ENCODE measurements at regions not wholly inside any gene's neighbourhood (a gene's known extent, or its start where the extent isn't known, plus 50 kb on each side); places are given as distances from the start of the nearest gene placed in this dataset.
"Not testable (repeated sequence)": the region's sequence is repeated elsewhere in the genome, so short reads cannot be mapped to it uniquely, and the experiment has no call there.

DNA sequence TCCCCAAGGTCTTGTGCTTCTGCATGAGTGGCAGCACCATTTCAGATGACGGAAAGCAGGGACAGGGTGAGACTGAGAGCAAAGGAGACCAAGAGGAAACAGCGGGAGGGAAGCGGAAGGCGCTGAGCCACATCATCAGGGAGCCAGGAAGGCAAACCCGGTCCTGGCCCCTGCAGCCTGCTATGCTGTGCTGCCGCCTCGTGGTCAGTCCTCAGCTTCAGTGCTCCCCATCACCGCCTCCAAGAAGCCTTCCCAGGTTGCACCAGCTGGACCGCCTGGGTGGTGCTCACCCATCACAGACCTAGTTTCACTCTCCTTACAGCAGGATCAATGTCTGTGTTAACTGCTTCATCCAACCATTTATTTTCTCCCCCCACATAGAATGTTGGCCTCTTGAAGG, 73.0 kb upstream of the PHF21B start:
- Histone ChIP-seq H3K9me3 (ENCODE audit: control insufficient read depth, insufficient read depth, low read depth, low read length) (peaks cover 4% of the 10 kb centered on the region; the same call in 1 of the 2 replicates), H3K9ac (ENCODE audit: low read length) (no peak overlapping the region), H3K27me3 (ENCODE audit: control insufficient read depth, insufficient read depth, low read length) (no peaks in the 10 kb centered on the region), H3K4me1 (ENCODE audit: control insufficient read depth, insufficient read depth, low read length) (peaks cover 4% of the 10 kb centered on the region), H3K4me3 (ENCODE audit: low read depth, low read length) (no peak overlapping the region), H3K27ac (ENCODE audit: low read depth, low read length) (no peak overlapping the region), H3K36me3 (ENCODE audit: control insufficient read depth, insufficient read depth, low read length) (no peaks in the 10 kb centered on the region)

DNA sequence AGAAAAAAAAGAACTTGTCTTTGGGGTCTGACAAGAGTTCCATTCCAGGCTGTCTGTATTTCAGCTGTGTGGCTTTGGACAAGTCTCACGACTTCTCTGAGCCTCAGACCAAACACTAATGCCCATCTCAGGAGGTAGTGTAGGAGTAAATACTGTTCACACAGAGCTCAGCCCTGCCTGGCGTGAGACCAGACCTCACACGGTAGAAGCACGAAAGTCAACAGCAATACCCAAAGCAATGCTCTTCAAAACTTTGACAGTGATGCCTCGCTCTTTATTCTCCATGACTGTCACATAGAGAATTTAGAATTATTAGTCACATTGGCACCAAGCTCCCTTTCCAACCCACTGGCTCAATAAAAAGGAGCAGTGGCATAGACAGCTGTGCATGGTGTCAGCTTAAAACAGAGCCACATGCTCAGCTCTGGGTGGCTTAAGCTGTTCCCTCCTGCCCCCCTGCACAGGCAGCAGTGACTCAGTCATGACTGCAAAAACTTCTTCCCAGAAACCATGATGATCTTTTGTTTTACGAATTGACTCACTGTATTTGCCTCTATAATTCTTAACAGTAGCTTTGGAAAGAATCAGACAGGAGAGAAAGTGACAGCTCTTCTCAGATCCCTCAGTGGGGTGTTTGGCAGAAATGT, 74.0 kb upstream of the PHF21B start:
- H3K4me3 ChIP-seq (ENCODE audit: low read depth, low read length) = no peak overlapping the region
- no peak overlapping the region for H3K27ac ChIP-seq (ENCODE audit: low read depth, low read length)
- H3K9me3 ChIP-seq (ENCODE audit: control insufficient read depth, insufficient read depth, low read depth, low read length) = peaks cover 4% of the 10 kb centered on the region; the same call in 1 of the 2 replicates
- H3K36me3 ChIP-seq (ENCODE audit: control insufficient read depth, insufficient read depth, low read length) = no peaks in the 10 kb centered on the region
- H3K27me3 ChIP-seq (ENCODE audit: control insufficient read depth, insufficient read depth, low read length) = no peaks in the 10 kb centered on the region
- H3K4me1 ChIP-seq (ENCODE audit: control insufficient read depth, insufficient read depth, low read length) = peaks cover 4% of the 10 kb centered on the region
- no peak overlapping the region for H3K9ac ChIP-seq (ENCODE audit: low read length)

DNA sequence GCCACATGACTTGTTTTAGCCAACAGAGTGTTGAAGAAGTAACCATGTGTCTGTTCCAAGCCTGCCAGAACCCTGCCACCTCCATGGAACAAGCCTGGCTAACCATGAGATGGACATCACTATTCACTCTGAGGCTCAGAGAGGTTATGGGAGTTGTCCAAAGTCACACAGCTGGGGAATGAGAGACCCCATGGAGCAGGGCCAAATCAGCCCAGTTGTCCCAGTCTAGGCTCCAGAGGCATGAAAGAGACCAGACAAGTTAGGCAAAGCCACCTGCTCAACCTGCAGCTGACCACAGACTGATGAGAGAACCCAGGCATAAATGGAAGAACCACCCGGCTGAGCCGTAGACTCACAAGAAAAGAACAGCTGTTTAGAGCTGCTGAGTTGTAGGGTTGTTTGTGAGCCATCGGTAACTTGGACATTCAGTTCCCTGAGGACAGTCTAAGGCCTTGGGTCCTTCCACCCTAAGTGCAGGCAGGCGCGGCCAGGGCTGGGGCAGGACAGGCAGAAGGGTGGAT, 74.7 kb upstream of the PHF21B start:
- peaks cover 4% of the 10 kb centered on the region; the same call in 1 of the 2 replicates for H3K9me3 ChIP-seq (ENCODE audit: control insufficient read depth, insufficient read depth, low read depth, low read length)
- H3K4me3 ChIP-seq (ENCODE audit: low read depth, low read length) = no peak overlapping the region
- H3K9ac ChIP-seq (ENCODE audit: low read length) = no peak overlapping the region
- H3K27me3 ChIP-seq (ENCODE audit: control insufficient read depth, insufficient read depth, low read length) = no peaks in the 10 kb centered on the region
- peaks cover 4% of the 10 kb centered on the region for H3K4me1 ChIP-seq (ENCODE audit: control insufficient read depth, insufficient read depth, low read length)
- no peaks in the 10 kb centered on the region for H3K36me3 ChIP-seq (ENCODE audit: control insufficient read depth, insufficient read depth, low read length)
- no peak overlapping the region for H3K27ac ChIP-seq (ENCODE audit: low read depth, low read length)

DNA sequence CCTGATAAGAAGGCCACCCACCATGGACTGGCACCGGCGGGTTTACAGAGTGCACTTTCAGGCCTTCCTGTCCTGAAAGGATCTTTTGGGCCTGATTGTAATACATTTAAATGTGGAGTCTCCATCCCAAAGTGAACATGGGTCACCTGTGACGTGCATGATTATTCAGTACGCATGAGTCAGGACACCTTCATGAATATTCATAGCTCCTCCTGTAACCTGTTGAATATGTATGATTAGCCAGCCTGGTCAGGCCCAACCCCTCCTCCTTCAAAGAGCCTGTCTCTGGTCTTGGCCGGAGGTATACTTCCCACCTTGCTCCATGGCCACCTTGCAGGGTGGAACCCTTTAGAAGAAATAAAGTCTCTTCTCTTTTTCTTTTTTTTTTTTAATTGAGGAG, 75.9 kb upstream of the NUP50 start:
- Histone ChIP-seq H3K4me3 (ENCODE audit: low read depth, low read length) (no peak overlapping the region), H3K27ac (ENCODE audit: low read depth, low read length) (no peak overlapping the region), H3K4me1 (ENCODE audit: control insufficient read depth, insufficient read depth, low read length) (peaks cover 14% of the 10 kb centered on the region), H3K36me3 (ENCODE audit: control insufficient read depth, insufficient read depth, low read length) (no peaks in the 10 kb centered on the region), H3K27me3 (ENCODE audit: control insufficient read depth, insufficient read depth, low read length) (no peaks in the 10 kb centered on the region), H3K9me3 (ENCODE audit: control insufficient read depth, insufficient read depth, low read depth, low read length) (no peaks in the 10 kb centered on the region), H3K9ac (ENCODE audit: low read length) (no peak overlapping the region)

DNA sequence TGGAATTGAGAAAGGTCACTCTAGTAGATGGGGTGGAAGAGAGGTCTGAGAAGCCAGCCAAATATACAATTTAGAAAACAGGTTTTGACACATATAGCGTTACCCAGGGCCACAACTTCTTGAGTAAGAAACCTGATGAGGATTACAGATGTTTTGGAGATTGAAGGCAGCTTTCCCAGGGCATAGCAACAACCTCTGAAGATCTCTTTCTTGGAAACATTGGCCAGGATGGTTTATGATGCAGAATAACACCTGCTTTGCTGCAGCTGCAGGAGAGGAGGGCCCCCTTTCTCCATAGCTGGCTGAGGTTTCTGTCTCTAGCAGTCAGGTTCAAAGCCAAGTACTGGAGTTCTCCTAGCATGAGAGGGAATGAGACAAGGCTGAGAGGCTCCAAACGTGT, 75.1 kb upstream of the NUP50 start:
- Histone ChIP-seq H3K9ac (ENCODE audit: low read length) (no peak overlapping the region), H3K27me3 (ENCODE audit: control insufficient read depth, insufficient read depth, low read length) (no peaks in the 10 kb centered on the region), H3K9me3 (ENCODE audit: control insufficient read depth, insufficient read depth, low read depth, low read length) (no peaks in the 10 kb centered on the region), H3K4me1 (ENCODE audit: control insufficient read depth, insufficient read depth, low read length) (peaks cover 14% of the 10 kb centered on the region), H3K27ac (ENCODE audit: low read depth, low read length) (no peak overlapping the region), H3K4me3 (ENCODE audit: low read depth, low read length) (no peak overlapping the region), H3K36me3 (ENCODE audit: control insufficient read depth, insufficient read depth, low read length) (no peaks in the 10 kb centered on the region)

DNA sequence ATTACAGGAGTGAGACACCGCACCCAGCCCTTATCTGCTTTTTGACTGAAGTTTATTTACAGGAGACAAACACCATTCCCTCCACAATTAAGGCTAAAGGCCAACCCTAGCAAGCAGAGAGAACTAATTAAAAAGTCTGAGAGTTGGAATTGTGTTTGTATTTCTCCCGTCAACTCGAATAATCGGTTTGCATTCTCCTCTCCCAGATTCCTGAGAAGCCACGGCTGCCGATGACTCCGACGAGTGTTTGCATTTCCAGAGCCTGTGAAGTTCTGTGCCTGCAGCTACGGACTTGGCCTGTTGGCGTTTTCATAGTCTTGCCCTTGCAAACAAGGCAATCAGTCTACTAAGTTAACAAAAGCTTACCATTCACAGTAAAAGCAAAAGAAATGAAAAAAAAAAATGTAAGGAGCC, 73.2 kb upstream of the NUP50 start:
- no peaks in the 10 kb centered on the region for H3K27me3 ChIP-seq (ENCODE audit: control insufficient read depth, insufficient read depth, low read length)
- no peak overlapping the region for H3K27ac ChIP-seq (ENCODE audit: low read depth, low read length)

DNA sequence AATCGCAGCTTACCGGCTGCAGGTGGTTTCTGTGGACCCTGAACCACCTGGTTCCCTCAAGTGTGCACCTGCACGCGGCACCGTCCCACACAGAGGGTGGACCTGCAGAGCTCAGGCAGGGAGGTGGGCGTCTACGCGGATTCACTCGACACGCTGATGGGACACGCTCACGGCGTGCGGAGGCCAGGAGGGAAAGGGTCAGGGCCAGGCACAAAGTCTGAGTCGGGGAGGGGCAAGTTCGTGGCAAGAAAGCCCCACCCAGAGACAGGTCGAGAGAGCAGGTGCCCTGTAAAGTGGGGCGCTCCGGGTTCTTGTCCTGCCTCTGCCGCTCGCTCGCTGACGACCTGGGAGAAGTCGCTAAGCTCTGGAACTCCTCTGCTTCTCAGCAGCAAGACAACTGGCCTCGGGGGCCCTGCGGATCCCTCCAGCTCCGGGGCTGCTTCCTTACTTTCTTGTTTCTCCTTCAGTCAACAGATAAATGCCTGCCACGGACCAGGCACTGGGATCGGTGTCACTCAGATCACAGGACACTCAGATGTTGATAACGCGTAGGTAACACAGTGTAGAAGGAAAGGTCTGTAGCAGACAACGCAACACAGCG, 72.4 kb upstream of the NUP50 start:
- no peak overlapping the region for H3K9ac ChIP-seq (ENCODE audit: low read length)
- H3K36me3 ChIP-seq (ENCODE audit: control insufficient read depth, insufficient read depth, low read length) = no peaks in the 10 kb centered on the region
- H3K27ac ChIP-seq (ENCODE audit: low read depth, low read length) = no peak overlapping the region
- H3K9me3 ChIP-seq (ENCODE audit: control insufficient read depth, insufficient read depth, low read depth, low read length) = no peaks in the 10 kb centered on the region
- no peaks in the 10 kb centered on the region for H3K27me3 ChIP-seq (ENCODE audit: control insufficient read depth, insufficient read depth, low read length)
- peaks cover 16% of the 10 kb centered on the region for H3K4me1 ChIP-seq (ENCODE audit: control insufficient read depth, insufficient read depth, low read length)
- no peak overlapping the region for H3K4me3 ChIP-seq (ENCODE audit: low read depth, low read length)

More for the DNA sequence above, 73.2 kb upstream of the NUP50 start:
- H3K4me1 ChIP-seq (ENCODE audit: control insufficient read depth, insufficient read depth, low read length) = peaks cover 14% of the 10 kb centered on the region
- H3K36me3 ChIP-seq (ENCODE audit: control insufficient read depth, insufficient read depth, low read length) = no peaks in the 10 kb centered on the region
- H3K9me3 ChIP-seq (ENCODE audit: control insufficient read depth, insufficient read depth, low read depth, low read length) = no peaks in the 10 kb centered on the region
- H3K9ac ChIP-seq (ENCODE audit: low read length) = no peak overlapping the region
- H3K4me3 ChIP-seq (ENCODE audit: low read depth, low read length) = no peak overlapping the region

DNA sequence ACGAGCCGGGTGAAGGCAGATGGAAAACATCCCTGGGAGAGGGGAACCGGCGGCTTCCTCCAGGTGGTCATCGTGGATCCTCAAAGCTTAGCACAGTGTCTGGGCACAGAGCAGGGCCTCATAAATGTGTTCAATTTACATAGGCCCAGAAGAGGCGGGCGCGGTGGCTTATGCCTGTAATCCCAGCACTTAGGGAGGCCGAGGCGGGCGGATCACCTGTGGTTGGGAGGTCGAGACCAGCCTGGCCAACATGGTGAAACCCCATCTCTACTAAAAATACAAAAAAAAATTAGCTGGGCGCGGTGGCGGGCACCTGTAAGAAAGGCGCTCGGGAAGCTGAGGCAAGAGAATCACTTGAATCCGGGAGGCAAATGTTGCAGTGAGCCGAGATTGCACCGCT, 71.8 kb upstream of the NUP50 start:
- not testable (repeated sequence) for H3K4me3 ChIP-seq (ENCODE audit: low read depth, low read length); H3K27ac ChIP-seq (ENCODE audit: low read depth, low read length); H3K9ac ChIP-seq (ENCODE audit: low read length); H3K36me3 ChIP-seq (ENCODE audit: control insufficient read depth, insufficient read depth, low read length); H3K27me3 ChIP-seq (ENCODE audit: control insufficient read depth, insufficient read depth, low read length); H3K9me3 ChIP-seq (ENCODE audit: control insufficient read depth, insufficient read depth, low read depth, low read length)
- H3K4me1 ChIP-seq (ENCODE audit: control insufficient read depth, insufficient read depth, low read length) = peaks cover 16% of the 10 kb centered on the region

DNA sequence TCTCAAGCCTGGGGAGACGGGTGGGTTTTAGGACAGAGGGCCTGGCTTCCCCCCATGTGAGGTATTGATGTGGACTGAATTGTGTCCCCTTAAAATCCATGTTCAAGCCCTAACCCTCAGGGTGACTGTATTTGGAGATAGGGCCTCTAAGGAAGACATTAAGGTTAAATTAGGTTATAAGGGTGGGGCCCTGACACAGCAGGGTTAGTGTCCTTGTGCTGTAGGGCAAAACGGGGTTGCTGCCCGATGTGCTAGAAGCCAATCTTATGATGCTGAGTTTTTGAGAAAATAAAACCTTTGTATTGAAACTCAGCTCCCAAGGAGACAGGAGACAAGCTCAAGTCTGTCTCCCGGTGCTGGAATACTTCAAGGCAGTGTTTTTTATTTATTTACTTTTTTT, 71.1 kb upstream of the NUP50 start:
- H3K27ac ChIP-seq (ENCODE audit: low read depth, low read length) = no peak overlapping the region
- H3K4me3 ChIP-seq (ENCODE audit: low read depth, low read length) = no peak overlapping the region
- H3K9me3 ChIP-seq (ENCODE audit: control insufficient read depth, insufficient read depth, low read depth, low read length) = no peaks in the 10 kb centered on the region
- peaks cover 14% of the 10 kb centered on the region for H3K4me1 ChIP-seq (ENCODE audit: control insufficient read depth, insufficient read depth, low read length)
- no peaks in the 10 kb centered on the region for H3K36me3 ChIP-seq (ENCODE audit: control insufficient read depth, insufficient read depth, low read length)
- no peaks in the 10 kb centered on the region for H3K27me3 ChIP-seq (ENCODE audit: control insufficient read depth, insufficient read depth, low read length)
- H3K9ac ChIP-seq (ENCODE audit: low read length) = no peak overlapping the region

DNA sequence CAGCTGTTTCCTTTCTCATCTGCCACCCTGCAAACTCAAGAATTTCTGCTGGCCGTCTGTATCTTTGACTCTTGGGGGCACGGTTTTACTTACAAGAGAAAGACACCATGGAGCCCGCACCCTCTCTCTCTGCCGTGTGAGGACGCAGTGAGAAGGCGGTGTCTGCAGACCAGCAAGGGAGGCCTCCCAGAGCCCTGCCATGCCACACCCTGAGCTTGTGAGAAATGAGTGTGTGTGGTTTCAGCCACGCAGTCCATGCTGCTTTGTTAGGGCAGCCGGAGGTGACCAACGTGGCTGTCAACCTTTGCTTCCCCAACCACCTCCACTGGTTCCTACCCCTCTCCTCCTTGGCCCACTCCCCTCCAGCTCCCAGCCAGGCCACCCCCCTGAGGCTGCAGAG, 70.1 kb upstream of the NUP50 start:
- no peaks in the 10 kb centered on the region for H3K9me3 ChIP-seq (ENCODE audit: control insufficient read depth, insufficient read depth, low read depth, low read length)
- H3K4me1 ChIP-seq (ENCODE audit: control insufficient read depth, insufficient read depth, low read length) = peaks cover 13% of the 10 kb centered on the region
- no peak overlapping the region for H3K9ac ChIP-seq (ENCODE audit: low read length)
- H3K36me3 ChIP-seq (ENCODE audit: control insufficient read depth, insufficient read depth, low read length) = no peaks in the 10 kb centered on the region
- no peak overlapping the region for H3K27ac ChIP-seq (ENCODE audit: low read depth, low read length)
- H3K4me3 ChIP-seq (ENCODE audit: low read depth, low read length) = no peak overlapping the region
- H3K27me3 ChIP-seq (ENCODE audit: control insufficient read depth, insufficient read depth, low read length) = no peaks in the 10 kb centered on the region

DNA sequence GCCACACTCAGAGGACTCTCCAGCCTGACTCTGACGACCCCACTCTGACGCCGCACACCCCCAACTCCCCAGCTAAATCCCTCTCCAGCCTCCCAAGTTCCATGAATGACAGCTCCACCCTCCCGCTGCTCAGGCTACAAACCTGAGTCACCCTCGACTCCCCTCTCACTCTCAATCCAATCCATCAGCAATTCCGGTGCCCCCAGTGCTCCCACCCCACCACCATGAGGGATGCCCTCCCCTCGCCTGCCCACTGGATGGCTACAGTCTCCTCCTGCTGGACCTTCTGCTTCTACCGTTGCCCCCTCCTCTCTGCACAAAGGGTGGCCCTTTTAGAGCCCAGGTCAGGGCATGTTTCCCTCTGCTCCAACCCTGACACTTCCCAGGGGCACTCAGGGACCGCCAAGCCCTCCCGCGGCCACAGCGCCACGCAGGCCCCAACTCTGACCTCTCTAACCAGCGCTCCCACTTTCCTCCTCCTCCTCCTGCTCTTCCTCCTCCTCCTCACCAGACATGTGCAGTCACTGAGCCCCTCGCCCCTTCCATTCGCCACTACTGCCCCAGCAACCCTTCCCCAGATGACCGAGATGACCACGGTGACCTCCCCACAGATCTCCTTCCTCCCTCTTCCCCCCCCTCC, 69.5 kb upstream of the NUP50 start:
- H3K27ac ChIP-seq (ENCODE audit: low read depth, low read length) = no peak overlapping the region
- H3K4me1 ChIP-seq (ENCODE audit: control insufficient read depth, insufficient read depth, low read length) = peaks cover 13% of the 10 kb centered on the region
- H3K4me3 ChIP-seq (ENCODE audit: low read depth, low read length) = no peak overlapping the region
- no peaks in the 10 kb centered on the region for H3K27me3 ChIP-seq (ENCODE audit: control insufficient read depth, insufficient read depth, low read length)
- H3K9ac ChIP-seq (ENCODE audit: low read length) = no peak overlapping the region
- no peaks in the 10 kb centered on the region for H3K36me3 ChIP-seq (ENCODE audit: control insufficient read depth, insufficient read depth, low read length)
- H3K9me3 ChIP-seq (ENCODE audit: control insufficient read depth, insufficient read depth, low read depth, low read length) = no peaks in the 10 kb centered on the region
